ENCODE measurements at regions not wholly inside any gene's neighbourhood (a gene's known extent, or its start where the extent isn't known, plus 50 kb on each side); places are given as distances from the start of the nearest gene placed in this dataset.

DNA sequence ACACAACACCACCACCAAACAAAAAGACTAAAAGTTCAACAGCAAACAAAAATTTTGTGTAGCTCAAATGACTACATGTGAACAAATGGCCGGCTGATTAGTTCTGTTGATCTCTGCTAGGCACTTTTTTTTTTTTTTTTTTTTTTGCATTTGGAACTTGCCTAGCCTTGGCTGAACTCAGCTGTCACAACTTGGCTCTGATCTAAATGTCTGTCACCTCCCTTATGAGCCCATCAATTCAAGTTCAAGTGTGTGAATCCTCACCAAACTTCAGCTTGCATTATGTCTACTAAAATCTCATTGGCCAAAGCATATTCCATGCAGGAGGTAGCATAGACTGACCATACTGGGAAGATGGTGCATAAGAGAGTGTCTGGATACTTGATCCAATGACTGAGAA is 606.5 kb upstream of the ADGRL4 start:
- no peak for DNase-seq (ENCODE audit: low read depth in 2 of 2)

DNA sequence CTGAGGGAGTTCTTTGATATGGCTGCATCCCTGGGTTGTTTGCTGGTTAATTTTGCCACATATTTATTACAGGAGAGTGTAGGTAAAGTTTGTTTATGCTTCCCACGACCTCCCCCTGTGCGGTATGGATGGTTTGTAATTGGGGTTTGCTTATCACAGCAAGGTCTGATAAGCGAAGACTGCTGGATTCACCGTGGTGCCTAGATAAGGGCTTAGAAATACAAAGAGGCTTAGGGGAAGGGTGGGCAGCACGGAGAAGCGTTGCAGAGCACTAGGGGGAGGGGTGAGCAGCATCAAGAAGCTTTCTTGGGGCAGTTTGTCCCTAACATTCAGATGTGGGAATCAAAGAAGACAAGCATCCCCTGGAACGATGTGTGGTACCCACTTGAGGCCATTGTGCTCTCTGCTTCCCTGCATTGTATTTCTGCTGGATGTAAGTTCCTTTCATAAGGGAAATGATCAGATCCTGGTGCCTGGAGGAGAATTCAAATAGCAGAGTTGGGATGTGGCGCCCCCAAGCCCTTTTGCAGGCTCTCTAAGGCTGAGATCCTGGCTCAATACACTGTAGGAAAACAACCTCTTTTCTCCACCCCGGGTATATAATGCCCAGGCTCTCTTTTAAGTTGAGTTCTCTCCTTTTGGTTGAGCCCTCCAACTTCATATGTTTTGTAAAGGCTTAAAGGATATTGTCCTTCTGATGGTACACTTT is 598.1 kb upstream of the ADGRL4 start:
- DNase-seq (ENCODE audit: low read depth in 2 of 2) = no peak

DNA sequence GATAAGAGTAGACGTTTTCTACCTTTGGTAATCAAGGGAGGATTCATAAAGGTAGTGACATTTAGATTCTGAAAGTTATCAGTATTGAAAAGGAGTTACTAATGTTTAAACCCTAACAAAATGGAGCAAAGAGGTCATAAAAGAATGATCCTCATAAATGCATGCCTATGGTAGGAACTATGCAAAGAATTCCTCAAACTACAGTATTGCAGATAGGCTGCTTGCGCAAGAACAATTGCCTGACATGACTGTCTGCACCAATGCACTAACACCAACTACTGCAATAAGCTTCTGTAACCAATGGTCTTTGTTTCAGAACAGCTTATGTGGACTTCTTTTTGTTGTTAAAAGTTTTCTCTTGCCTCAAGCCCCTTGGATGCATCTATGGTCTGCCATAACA is 597.3 kb upstream of the ADGRL4 start:
- DNase-seq (ENCODE audit: low read depth in 2 of 2) = no peak

DNA sequence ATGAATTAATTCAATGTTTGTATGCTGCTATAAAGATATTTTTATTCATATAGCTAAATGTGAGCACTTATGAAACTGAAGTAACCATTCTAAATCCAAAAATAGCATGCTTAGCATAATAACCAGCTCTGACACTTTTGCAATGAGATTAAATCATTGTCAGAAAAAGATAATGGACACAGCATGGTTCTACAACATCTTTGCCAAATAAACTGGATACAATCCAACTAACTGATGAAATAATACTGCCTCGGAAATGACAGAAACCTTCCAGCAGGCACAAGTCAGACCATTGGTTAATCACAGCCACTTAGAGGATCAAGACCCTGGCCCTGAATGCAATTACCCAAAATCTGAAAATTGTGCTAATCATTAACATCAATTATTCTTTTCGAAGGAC is 592.7 kb upstream of the ADGRL4 start:
- no peak for DNase-seq (ENCODE audit: low read depth in 2 of 2)

DNA sequence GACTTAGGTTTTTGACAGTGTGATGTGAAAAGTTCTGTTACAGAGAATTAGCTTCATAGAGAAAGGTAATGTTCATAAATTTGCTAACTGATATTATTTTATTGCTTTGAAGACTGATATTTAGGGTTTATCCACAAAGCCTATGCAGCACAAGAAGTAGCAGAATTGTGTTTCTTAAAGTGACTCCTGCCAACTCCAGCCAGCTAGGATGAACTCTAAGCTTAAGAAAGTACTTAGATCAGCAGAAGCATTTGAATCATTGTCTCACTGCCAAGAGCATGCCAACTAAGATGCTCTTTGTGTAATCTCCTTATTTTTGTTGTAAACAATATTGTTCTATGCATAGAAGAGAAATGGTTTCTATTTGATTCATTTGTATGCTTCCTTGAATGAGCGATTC is 589.4 kb upstream of the ADGRL4 start:
- DNase-seq (ENCODE audit: low read depth in 2 of 2) = no peak

DNA sequence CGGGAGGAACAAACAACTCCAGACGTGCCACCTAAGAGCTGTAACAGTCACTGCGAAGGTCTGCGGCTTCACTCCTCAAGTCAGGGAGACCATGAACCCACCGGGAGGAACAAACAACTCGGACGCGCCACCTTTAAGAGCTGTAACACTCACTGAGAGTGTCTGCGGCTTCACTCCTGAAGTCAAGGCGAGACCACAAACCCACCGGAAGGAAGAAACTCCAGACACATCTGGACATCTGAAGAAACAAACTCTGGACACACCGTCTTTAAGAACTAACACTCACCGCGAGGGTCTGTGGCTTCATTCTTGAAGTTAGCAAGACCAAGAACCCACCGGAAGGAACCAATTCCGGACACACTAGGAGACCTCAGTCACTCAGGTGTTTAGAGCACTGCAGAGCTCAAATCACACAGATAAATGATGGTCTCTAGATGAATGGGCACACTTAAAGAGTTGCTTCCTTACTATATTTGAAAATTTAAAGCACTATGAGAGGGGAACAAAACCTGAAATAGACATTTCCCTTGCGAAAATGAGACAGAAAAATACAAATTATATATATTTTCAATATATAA is 587.7 kb upstream of the ADGRL4 start:
- DNase-seq (ENCODE audit: low read depth in 2 of 2) = no peak

DNA sequence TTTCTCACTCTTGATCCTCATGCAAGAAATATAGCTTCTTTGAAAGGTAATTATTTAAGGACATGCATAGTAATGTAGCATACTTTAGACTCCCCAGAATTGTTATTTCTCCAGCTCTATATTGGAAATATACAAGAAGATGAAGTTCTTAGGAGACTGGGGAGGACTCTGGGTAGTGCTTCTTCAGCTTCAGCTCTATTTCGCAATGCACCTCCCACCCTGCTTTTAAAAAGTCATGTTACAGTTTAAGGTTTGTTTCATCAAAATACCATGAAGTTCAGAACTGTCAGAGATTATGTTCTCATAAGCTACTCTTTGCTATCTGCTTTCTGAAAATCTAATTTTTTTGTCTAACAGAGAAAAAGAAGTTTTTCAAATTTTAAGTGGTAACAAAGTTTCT is 586.2 kb upstream of the ADGRL4 start:
- no peak for DNase-seq (ENCODE audit: low read depth in 2 of 2)

DNA sequence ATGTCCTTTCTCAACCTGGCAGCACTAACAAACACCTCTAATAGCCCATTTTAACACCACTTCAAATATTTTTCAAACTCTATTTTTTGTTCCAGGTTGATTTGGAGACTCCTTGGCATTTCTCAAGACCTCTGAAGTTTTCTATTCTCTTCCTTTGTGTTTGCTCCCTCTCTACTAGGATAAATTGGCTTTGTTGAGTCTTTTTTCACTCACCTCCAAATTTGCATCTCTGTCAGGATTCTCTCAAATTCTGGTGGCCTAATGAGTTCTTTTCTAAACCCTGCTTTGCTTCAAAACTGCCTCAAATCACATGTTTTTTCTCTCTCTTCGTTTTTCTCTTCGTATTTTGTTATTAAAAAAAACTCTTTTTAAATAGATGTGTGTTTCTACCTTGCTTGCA is 582.2 kb upstream of the ADGRL4 start:
- no peak for DNase-seq (ENCODE audit: low read depth in 2 of 2)

DNA sequence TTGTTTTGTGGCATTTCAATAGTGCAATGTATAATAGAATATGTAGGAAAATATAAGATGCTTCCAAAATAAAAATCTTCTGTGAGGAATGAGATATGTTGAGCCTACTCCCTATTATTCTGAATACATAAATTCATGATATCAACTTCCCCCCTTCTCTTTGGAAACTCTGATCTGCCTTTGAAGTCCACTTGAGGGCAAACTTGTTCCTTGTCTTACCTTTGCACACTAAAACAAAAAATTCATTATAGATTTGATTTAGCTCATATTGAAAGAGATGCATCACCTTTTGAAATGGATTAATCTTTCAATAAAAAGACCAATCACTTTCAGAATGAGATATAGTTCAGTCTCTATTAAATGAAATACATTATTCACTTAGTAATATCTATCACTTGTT is 580.7 kb upstream of the ADGRL4 start:
- no peak for DNase-seq (ENCODE audit: low read depth in 2 of 2)

DNA sequence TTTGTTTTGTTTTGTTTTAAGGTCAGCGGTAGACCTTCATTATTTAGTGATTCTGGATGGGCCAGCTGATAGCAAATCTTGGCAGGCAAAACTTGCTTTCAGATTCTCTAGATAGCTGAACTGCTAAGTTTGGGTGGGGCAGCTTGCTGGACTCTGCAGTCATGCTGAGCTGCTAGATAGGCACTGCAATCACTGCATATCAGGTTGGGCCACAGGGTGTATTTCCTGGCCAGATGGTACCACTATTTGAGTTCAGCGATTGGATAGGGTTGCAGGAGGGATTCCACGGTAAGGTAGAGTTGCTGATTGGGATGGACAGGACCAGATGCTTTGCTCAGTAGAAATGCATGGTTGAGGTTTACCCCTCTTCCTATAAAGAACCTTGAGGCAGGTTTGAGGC is 579.3 kb upstream of the ADGRL4 start:
- DNase-seq (ENCODE audit: low read depth in 2 of 2) = no peak

DNA sequence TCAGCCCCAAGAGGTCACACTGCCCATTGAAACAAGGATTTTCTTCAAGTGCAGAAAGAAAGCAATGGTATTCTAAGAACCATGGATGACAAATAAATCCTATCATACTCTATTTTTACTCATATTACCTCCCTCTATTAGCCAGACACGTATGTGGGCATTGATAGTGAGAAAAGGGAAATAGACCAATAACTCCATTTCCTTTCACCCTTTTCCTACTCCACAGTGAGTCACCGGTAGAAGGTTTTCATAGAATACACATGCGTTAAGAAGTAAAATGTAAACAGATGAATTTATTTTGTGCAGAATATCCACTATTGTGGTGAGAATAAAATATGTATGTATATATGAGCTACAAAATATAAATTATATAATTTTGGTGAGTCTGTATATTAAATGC is 568.9 kb upstream of the ADGRL4 start:
- no peak for DNase-seq (ENCODE audit: low read depth in 2 of 2)

DNA sequence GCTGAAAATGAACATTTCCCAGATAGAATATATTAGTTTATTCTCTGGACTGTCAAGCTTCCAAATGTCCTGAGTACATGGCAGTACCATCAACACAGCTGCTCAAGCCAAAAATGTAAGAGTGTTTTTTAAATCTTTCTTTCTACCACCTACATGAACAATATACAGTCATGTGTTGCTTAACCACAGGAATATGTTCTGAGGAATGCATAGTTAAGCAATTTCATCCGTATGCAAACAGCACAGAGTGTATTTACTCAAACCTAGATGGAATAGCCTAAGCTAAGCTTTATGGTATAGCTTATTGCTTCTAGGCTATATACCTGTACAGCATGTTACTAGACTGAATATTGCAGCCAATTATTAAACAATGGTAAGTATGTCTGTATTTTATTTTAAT is 561.9 kb upstream of the ADGRL4 start:
- DNase-seq (ENCODE audit: low read depth in 2 of 2) = no peak

DNA sequence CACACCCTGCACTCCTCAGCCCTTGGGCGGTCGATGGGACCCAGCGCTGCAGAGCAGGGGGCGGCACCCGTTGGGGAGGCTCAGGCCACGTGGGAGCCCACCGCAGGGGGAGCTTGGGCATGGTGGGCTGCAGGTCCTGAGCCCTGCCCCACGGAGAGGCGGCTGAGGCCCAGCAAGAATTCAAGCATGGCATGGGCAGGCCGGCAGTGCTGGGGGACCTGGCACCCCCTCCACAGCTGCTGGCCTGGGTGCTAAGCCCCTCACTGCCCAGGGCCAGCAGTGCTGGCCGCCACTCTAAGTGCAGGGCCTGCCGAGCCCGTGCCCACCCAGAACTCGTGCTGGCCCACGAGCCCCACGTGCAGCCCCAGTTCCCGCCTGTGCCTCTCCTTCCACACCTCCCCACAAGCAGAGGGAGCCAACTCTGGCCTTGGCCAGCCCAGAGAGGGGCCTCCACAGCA is 555.0 kb upstream of the ADGRL4 start:
- no peak for DNase-seq (ENCODE audit: low read depth in 2 of 2)

DNA sequence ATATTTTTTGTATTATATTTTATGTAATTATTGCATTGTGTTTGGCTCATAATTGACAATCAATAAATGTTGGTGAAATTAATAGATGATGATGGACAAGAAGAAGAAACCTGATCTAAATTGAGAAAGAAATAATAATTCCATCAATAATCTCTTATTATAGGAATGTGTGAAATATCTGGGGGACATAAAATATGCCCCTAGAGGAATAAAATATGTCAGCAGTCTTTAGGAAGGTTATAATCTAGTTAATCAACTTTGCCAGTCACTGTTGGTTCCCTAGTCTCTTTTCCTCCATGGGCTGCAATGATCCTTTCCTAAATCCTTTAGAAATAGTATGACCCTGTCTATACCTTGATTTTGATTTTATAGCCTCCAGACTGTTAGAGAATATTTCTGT is 549.7 kb upstream of the ADGRL4 start:
- no peak for DNase-seq (ENCODE audit: low read depth in 2 of 2)

DNA sequence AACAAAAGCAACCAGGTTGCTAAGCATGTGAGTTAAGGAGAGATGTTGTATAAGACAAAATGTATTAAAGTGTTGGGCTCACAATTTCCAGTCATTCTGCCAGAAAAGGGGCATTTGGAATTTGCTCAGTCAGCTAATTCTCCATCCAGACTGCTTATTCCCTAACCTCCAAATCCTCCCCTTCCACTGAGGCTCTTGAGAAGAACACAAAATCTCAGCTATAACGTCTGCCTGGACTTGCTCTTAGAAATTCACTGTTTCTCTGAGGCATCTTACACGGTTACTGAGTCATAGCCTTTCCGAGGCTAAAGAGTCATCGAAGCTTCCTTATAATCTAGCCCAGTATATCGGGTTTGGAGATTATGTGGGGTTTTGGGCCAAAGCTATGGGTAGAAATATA is 548.2 kb upstream of the ADGRL4 start:
- no peak for DNase-seq (ENCODE audit: low read depth in 2 of 2)

DNA sequence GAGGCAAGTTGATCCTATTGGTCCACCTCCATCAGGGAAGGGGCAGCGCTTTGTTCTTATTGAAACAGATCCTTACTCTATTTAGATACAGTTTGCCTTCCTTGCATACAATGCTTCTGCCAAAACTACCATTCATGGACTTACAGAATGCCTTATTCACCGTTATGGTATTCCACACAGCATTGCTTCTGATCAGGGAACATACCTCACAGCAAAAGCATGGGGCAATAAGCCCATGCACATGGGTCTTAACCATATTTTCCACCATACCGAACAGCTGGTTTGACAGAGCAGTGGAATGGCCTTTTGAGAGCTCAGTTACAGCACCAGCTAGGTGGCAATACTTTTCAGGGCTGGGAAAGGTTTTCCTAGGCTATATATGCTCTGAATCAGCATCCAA is 544.8 kb upstream of the ADGRL4 start:
- DNase-seq (ENCODE audit: low read depth in 2 of 2) = no peak

DNA sequence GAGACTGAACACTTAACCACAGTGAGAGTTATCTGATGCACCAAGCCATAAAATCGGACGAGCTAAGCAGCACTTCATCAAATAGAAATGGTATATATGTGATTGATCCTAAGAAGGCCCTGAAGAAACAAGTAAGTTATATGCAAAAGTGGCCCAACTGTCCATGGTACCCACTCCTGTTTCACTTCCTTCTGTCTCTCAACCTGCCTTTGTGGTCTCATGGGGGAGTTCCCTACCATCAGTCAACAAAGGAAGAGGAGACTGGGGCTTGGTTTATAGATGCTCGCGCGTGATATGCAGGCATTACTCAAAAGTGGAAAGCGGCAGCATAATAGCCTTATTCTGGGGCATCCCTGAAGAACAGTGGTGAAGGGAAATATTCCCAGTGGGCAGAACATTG is 543.9 kb upstream of the ADGRL4 start:
- no peak for DNase-seq (ENCODE audit: low read depth in 2 of 2)

DNA sequence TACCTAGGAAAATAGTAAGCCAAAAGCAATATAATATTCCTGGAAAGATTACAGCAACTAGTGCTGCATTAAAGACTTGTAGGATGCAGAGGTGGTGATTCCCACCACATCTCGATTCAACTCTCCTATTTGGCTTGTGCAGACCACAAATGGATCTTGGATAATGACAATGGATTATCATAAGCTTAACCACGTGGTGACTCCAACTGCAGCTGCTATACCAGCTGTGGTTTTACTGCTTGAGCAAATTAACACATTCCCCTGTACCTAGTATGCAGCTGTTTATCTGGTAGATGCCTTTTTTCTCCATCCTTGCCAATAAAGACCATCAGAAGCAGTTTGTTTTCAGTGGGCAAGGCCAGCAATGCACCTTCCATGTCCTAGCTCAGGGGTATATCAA is 542.7 kb upstream of the ADGRL4 start:
- no peak for DNase-seq (ENCODE audit: low read depth in 2 of 2)

DNA sequence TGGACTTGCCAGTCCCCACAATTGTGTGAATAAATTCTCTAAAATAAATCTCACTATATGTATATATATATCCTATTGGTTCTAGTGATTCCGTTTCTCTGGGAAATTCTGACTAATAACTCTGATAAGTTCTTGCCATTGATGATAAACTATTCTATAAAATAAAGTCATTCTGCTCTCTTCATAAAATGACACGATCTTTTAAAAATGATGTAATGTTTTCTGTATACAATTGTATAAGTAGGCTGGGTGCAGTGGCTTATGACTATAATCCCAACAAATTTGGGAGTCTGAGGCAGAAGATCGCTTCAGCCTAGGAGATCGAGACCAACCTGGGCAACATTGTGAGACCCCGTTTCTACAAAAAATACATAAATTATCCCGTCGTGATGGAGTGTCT is 541.0 kb upstream of the ADGRL4 start:
- DNase-seq (ENCODE audit: low read depth in 2 of 2) = no peak

DNA sequence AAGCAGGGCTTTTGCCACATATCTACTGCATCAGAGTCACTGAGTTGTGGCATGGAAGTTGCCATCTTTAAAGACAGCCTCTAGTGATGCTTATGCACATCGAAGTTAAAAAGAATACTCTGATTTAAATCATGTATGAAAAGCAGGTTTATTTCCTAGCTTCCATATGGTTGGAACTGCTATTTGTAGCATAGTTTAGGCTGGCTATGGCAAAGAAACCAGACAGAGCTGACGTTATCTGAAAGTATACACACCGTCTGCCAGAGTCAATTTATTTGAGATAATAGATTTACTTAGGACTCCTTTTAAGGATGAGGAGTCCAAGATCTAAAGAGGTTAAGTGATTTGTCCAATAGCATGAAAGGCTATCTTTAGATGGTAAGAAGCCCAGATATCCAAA is 536.9 kb upstream of the ADGRL4 start:
- DNase-seq (ENCODE audit: low read depth in 2 of 2) = no peak

DNA sequence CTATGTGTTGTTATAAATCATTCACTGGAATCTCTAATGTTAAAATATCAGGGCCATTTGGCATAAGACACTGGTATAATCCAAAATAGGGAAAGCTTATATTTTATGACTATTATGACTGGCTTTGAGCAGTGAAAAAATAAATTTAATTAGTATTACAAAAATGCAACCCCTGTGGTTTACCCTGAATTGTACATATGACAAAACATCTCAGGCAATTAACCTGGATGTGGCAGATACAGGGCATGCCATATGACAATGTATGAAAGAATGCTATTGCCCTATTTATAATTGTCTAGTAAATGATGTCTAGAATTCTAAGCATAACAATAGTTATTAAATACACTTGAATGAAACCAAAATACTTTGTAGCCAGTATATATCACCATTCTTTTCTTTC is 532.5 kb upstream of the ADGRL4 start:
- no peak for DNase-seq (ENCODE audit: low read depth in 2 of 2)

DNA sequence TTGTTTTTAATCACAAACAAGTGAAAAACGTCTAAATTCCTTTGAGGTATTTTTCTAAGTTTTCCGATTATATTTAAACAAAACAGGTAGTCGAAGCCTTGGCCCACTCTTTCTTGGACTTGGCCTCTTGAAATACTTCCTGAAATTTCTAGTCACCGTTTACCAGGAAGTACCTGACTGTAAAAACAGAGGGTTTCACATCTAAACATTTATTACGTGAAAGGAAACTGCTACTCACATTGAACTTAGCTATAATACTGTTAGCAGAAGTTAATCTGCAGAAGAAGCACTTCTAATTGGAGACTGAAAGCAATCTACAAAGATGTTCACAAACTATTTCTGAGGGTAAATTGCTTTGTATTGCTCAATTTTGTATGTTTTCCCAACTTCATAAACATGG is 526.0 kb upstream of the ADGRL4 start:
- DNase-seq (ENCODE audit: low read depth in 2 of 2) = no peak

DNA sequence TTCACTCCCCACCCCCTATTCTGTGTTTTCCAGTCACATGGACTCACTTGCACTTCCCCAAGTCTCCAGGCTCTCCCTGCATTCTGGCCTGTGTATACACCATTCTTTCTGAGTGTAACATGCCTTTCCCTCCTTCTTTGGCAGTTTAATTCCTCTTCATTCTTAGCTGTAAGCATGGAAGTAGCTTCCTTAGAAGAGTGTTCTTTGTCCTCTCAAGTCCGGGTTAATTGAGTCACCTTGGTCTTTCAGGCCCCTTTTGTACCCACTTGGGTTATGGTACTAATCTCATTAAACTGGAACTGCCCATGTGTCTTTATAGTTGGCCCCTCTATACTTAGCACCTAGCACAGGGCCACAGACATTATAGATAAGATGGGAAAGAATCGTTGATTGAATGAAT is 525.3 kb upstream of the ADGRL4 start:
- DNase-seq (ENCODE audit: low read depth in 2 of 2) = no peak

DNA sequence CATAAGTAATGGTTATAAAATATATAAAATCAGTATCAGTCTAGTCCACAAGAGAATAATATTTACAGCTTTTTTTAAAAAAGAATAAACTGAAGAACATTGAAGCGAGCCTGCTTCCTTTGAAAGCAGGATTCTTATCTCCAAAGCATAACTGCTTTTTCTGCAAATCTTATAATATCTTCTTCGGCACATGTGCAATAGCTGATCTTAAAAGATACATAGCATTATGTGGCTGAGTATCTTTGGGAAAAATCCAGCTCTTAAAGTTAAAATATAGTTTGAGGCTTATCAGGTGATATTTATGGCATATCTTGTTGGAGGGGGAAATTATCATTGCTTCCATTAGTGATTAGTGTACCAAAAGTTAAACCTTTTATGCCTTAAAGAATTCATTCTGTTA is 523.9 kb upstream of the ADGRL4 start:
- DNase-seq (ENCODE audit: low read depth in 2 of 2) = no peak

All from stimulated activated CD4-positive, alpha-beta T cell treated with anti-CD3 and anti-CD28 coated beads, Interleukin-12 subunit alpha, Interleukin-12 subunit beta, amount 100 ng/mL, for 24 hours (primary cell).